Spinal cord (tissue), 9 donors: ENCODE measurements at regions not wholly inside any gene's neighbourhood (a gene's known extent, or its start where the extent isn't known, plus 50 kb on each side); places are given as distances from the start of the nearest gene placed in this dataset.

Experiments
- DNase-seq, 6 donors: peaks; one replicate each; pipeline versions ENCODE4 v3.0.0 to v3.0.0-alpha.2; 2013 to 2015; ENCODE audit warnings: low spot score in 6 of 6, low read depth in 4 of 6
- H3K27ac ChIP-seq: one replicate; pipeline ENCODE4 v1.5.1; 2013; ENCODE audit warnings: low read depth, low read length, control low read depth
- H3K27me3 ChIP-seq: one replicate; pipeline ENCODE4 v1.6.1; 2013; ENCODE audit warnings: low read length; ENCODE audit not compliant: control insufficient read depth, insufficient read depth
- H3K36me3 ChIP-seq: one replicate; pipeline ENCODE4 v1.6.1; 2013; ENCODE audit warnings: low read length; ENCODE audit not compliant: control insufficient read depth, insufficient read depth
- H3K4me1 ChIP-seq: one replicate; pipeline ENCODE4 v1.6.1; 2013; ENCODE audit warnings: low read length; ENCODE audit not compliant: control insufficient read depth, insufficient read depth
- H3K4me3 ChIP-seq: one replicate; pipeline ENCODE4 v1.5.1; 2013; ENCODE audit warnings: low read depth, low read length, control low read depth
- H3K9me3 ChIP-seq: one replicate; pipeline ENCODE4 v1.6.1; 2013; ENCODE audit warnings: low read length; ENCODE audit not compliant: control insufficient read depth, insufficient read depth
- WGBS: methylation state at CpG from one replicate; pipeline ENCODE4 v1.1.5; 2013; ENCODE audit warnings: missing lambda C conversion rate; ENCODE audit not compliant: insufficient coverage; 5-methylcytosine and 5-hydroxymethylcytosine counted together
- donor health status: healthy.

GRCh38 chr13:74466020-74466419 lies 331.8 kb upstream of the KLF12 start:
- Histone ChIP-seq H3K4me3 (no peak overlapping the region), H3K9me3 (no peaks in the 10 kb centered on the region), H3K4me1 (peaks cover 9% of the 10 kb centered on the region), H3K27ac (no peak overlapping the region), H3K36me3 (no peaks in the 10 kb centered on the region), H3K27me3 (no peaks in the 10 kb centered on the region)
- 83% methylated on average over 1 of the region's 2 CpGs for WGBS
- peak in 1 of 6 donors; percentile 64 for DNase-seq

- no peak overlapping the region for H3K4me3 ChIP-seq
- H3K27ac ChIP-seq, result no peak overlapping the region
- peaks cover 9% of the 10 kb centered on the region for H3K4me1 ChIP-seq
- 60% methylated on average over 1 of the region's 2 CpGs for WGBS
- peak in 2 of 6 donors; percentile 13 to 73 for DNase-seq
- H3K27me3 ChIP-seq, result no peaks in the 10 kb centered on the region
- no peaks in the 10 kb centered on the region for H3K36me3 ChIP-seq
- no peaks in the 10 kb centered on the region for H3K9me3 ChIP-seq
These were observed 331.1 kb upstream of the KLF12 start for GRCh38 chr13:74465271-74465670.

GRCh38 chr13:74464670-74465069 lies 330.5 kb upstream of the KLF12 start:
- H3K4me3 ChIP-seq, result no peak overlapping the region
- peaks cover 9% of the 10 kb centered on the region for H3K4me1 ChIP-seq
- H3K27me3 ChIP-seq, result no peaks in the 10 kb centered on the region
- no peaks in the 10 kb centered on the region for H3K9me3 ChIP-seq
- no peak overlapping the region for H3K27ac ChIP-seq
- peak in 2 of 6 donors; percentile 56 to 80 for DNase-seq
- H3K36me3 ChIP-seq, result no peaks in the 10 kb centered on the region
- 30% methylated on average over 3 of the region's 3 CpGs for WGBS

- Histone ChIP-seq H3K27me3 (no peaks in the 10 kb centered on the region), H3K4me1 (peaks cover 9% of the 10 kb centered on the region), H3K36me3 (no peaks in the 10 kb centered on the region), H3K9me3 (no peaks in the 10 kb centered on the region), H3K4me3 (no peak overlapping the region), H3K27ac (no peak overlapping the region)
- no peak for DNase-seq
- WGBS, result no CpG with 5 or more reads among the region's 2 CpGs
These were observed 326.8 kb upstream of the KLF12 start for GRCh38 chr13:74461011-74461410.

- WGBS, result no CpG with 5 or more reads among the region's 2 CpGs
- DNase-seq, result no peak
- H3K27ac ChIP-seq, result no peak overlapping the region
- H3K27me3 ChIP-seq, result no peaks in the 10 kb centered on the region
- H3K4me1 ChIP-seq, result no peaks in the 10 kb centered on the region
- H3K9me3 ChIP-seq, result no peaks in the 10 kb centered on the region
- H3K36me3 ChIP-seq, result no peaks in the 10 kb centered on the region
- no peak overlapping the region for H3K4me3 ChIP-seq
These were observed 318.7 kb upstream of the KLF12 start for GRCh38 chr13:74452881-74453280.

GRCh38 chr13:74452176-74452575 lies 318.0 kb upstream of the KLF12 start:
- no peaks in the 10 kb centered on the region for H3K36me3 ChIP-seq
- no peak overlapping the region for H3K27ac ChIP-seq
- H3K4me3 ChIP-seq, result no peak overlapping the region
- H3K4me1 ChIP-seq, result no peaks in the 10 kb centered on the region
- no peak for DNase-seq
- WGBS, result 83% methylated on average over 1 of the region's 2 CpGs
- H3K27me3 ChIP-seq, result no peaks in the 10 kb centered on the region
- no peaks in the 10 kb centered on the region for H3K9me3 ChIP-seq

GRCh38 chr13:74450964-74451363 lies 316.8 kb upstream of the KLF12 start:
- Histone ChIP-seq H3K27ac (no peak overlapping the region), H3K36me3 (no peaks in the 10 kb centered on the region), H3K9me3 (no peaks in the 10 kb centered on the region), H3K4me3 (no peak overlapping the region), H3K27me3 (no peaks in the 10 kb centered on the region), H3K4me1 (no peaks in the 10 kb centered on the region)
- no CpG with 5 or more reads among the region's 3 CpGs for WGBS
- DNase-seq, result no peak

GRCh38 chr13:74450525-74450845 lies 316.3 kb upstream of the KLF12 start:
- H3K36me3 ChIP-seq, result no peaks in the 10 kb centered on the region
- no peaks in the 10 kb centered on the region for H3K27me3 ChIP-seq
- H3K4me3 ChIP-seq, result no peak overlapping the region
- no peaks in the 10 kb centered on the region for H3K4me1 ChIP-seq
- no peak overlapping the region for H3K27ac ChIP-seq
- no peak for DNase-seq
- 100% methylated on average over 1 of the region's 3 CpGs for WGBS
- H3K9me3 ChIP-seq, result no peaks in the 10 kb centered on the region

- no peak overlapping the region for H3K4me3 ChIP-seq
- WGBS, result 83% methylated on average over 1 of the region's 2 CpGs
- H3K9me3 ChIP-seq, result no peaks in the 10 kb centered on the region
- DNase-seq, result no peak
- H3K27me3 ChIP-seq, result no peaks in the 10 kb centered on the region
- no peaks in the 10 kb centered on the region for H3K4me1 ChIP-seq
- H3K36me3 ChIP-seq, result no peaks in the 10 kb centered on the region
- H3K27ac ChIP-seq, result no peak overlapping the region
These were observed 315.8 kb upstream of the KLF12 start for GRCh38 chr13:74449811-74450524.

GRCh38 chr13:74444864-74445479 lies 310.8 kb upstream of the KLF12 start:
- no peaks in the 10 kb centered on the region for H3K36me3 ChIP-seq
- H3K4me1 ChIP-seq, result no peaks in the 10 kb centered on the region
- no CpG with 5 or more reads among the region's 1 CpG for whole genome bisulfite sequencing
- H3K4me3 ChIP-seq, result no peak overlapping the region
- DNase-seq, result no peak
- H3K27ac ChIP-seq, result no peak overlapping the region
- peaks cover 7% of the 10 kb centered on the region for H3K9me3 ChIP-seq
- H3K27me3 ChIP-seq, result no peaks in the 10 kb centered on the region
